CD4-positive, CD25-positive, alpha-beta regulatory T cell (primary cell): ENCODE measurements at regions not wholly inside any gene's neighbourhood (a gene's known extent, or its start where the extent isn't known, plus 50 kb on each side); places are given as distances from the start of the nearest gene placed in this dataset.

Source experiments
- ATAC-seq, 2 donors: fragments of 150-1000 bp; cut with Tn5 transposase; one replicate each; pipeline ENCODE4 v1.10.0; 2021; ENCODE audit warnings: low read depth in 2 of 2, moderate number of reproducible peaks in 2 of 2, moderate library complexity in 1 of 2
- DNase-seq, 3 donors: peaks; one replicate each; pipeline versions ENCODE4 v3.0.0 to v3.0.0-alpha.2; 2012 to 2022; ENCODE audit warnings: mixed read lengths in 1 of 3
- H3K27ac ChIP-seq: one replicate; pipeline ENCODE4 v1.7.0; 2013; ENCODE audit warnings: mild to moderate bottlenecking, low read length; ENCODE audit not compliant: insufficient read depth, poor library complexity, severe bottlenecking
- H3K27me3 ChIP-seq: one replicate; pipeline ENCODE4 v1.7.0; 2013; ENCODE audit warnings: low read length; ENCODE audit not compliant: control insufficient read depth, insufficient read depth
- H3K36me3 ChIP-seq: one replicate; pipeline ENCODE4 v1.7.0; 2013; ENCODE audit warnings: mild to moderate bottlenecking, low read length, moderate library complexity; ENCODE audit not compliant: control insufficient read depth, insufficient read depth
- H3K4me1 ChIP-seq: 2 replicates; pipeline ENCODE4 v1.7.0; 2013; ENCODE audit warnings: mild to moderate bottlenecking, low read length; ENCODE audit not compliant: insufficient read depth, control insufficient read depth, poor library complexity, severe bottlenecking
- H3K4me3 ChIP-seq: one replicate; pipeline ENCODE4 v1.7.0; 2013; ENCODE audit warnings: low read depth, mild to moderate bottlenecking, low read length, moderate library complexity
- H3K9me3 ChIP-seq, 2 experiments: 1 replicate in 1 of 2; 2 replicates in 1 of 2; pipeline ENCODE4 v1.7.0; 2013; ENCODE audit warnings: low read length in 2 of 2, mild to moderate bottlenecking in 1 of 2, moderate library complexity in 1 of 2; ENCODE audit not compliant: control insufficient read depth in 2 of 2
- H3K27ac Mint-ChIP-seq, 3 donors: one replicate each; pipeline ENCODE4 v1.8.0; 2020 to 2022; ENCODE audit warnings: mild to moderate bottlenecking in 3 of 3, mixed read lengths in 3 of 3, moderate library complexity in 2 of 3
- H3K27me3 Mint-ChIP-seq: one replicate; pipeline ENCODE4 v1.8.0; 2022; ENCODE audit warnings: mild to moderate bottlenecking, mixed read lengths
- H3K36me3 Mint-ChIP-seq: one replicate; pipeline ENCODE4 v1.8.0; 2020; ENCODE audit warnings: mixed read lengths
- H3K4me1 Mint-ChIP-seq, 4 donors: one replicate each; pipeline ENCODE4 v1.8.0; 2020 to 2022; ENCODE audit warnings: mixed read lengths in 4 of 4, mild to moderate bottlenecking in 1 of 4
- H3K4me3 Mint-ChIP-seq, 4 donors: one replicate each; pipeline ENCODE4 v1.8.0; 2020 to 2022; ENCODE audit warnings: mild to moderate bottlenecking in 4 of 4, mixed read lengths in 4 of 4, moderate library complexity in 3 of 4
- H3K9me3 Mint-ChIP-seq, 7 donors: one replicate each; pipeline ENCODE4 v1.8.0; 2020 to 2022; ENCODE audit warnings: mixed read lengths in 7 of 7, mild to moderate bottlenecking in 3 of 7, moderate library complexity in 2 of 7

DNA sequence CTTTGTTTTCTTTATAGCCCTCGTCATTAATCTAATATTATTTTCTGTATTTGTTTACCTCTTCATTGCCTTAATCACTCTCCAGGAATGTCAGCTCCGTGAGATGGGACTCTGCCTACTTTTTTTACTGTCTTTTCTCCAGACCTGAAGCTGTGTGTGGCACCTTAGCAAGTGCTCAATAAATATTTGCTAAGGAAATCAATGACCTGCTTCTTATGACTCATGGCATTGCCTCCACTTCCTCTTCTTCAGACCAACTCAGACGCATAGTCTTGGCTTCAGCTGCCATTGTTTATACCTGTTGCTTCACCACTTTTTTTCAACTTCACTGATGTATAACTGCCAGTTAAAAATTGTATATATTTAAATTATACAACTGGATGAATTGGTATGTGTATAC lies 218.5 kb upstream of the CMC1 start:
- Histone ChIP-seq H3K4me1 (no peaks in the 10 kb centered on the region), H3K36me3 (no peaks in the 10 kb centered on the region), H3K27ac (no peak overlapping the region), H3K9me3 (peaks cover 4 to 10% of the 10 kb centered on the region in 2 experiments), H3K27me3 (no peaks in the 10 kb centered on the region), H3K4me3 (no peak overlapping the region)
- Mint-ChIP-seq H3K27me3 (no peaks in the 10 kb centered on the region), H3K36me3 (no peaks in the 10 kb centered on the region), H3K4me3 (peak overlapping the region in 1 of 4 donors; percentile 52), H3K9me3 (peaks cover 0 to 22% (median 5%) of the 10 kb centered on the region in 7 donors), H3K27ac (no peak overlapping the region), H3K4me1 (no peaks in the 10 kb centered on the region)
- ATAC-seq, result no peak
- no peak for DNase-seq

DNA sequence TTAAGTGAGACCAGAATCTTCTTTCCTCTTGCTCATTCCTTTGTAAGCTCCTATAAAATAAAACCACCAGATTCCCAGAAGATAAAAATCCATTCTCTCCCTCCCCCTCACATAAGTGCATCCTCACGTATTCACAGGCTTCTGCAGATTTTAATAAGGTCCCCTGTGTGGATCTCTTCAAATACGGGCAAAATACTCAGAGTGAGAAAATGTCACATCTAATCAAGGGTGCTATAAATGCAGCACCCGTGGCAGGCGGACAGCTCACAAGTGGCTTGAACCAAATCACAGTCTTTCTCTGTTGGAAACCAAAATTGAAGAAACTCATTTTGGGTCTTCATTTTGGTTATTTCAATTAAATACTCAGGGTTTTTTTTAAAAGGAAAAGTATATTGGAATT lies 212.9 kb upstream of the CMC1 start:
- Mint-ChIP-seq H3K27me3 (no peaks in the 10 kb centered on the region), H3K36me3 (peaks cover 2% of the 10 kb centered on the region)

DNA sequence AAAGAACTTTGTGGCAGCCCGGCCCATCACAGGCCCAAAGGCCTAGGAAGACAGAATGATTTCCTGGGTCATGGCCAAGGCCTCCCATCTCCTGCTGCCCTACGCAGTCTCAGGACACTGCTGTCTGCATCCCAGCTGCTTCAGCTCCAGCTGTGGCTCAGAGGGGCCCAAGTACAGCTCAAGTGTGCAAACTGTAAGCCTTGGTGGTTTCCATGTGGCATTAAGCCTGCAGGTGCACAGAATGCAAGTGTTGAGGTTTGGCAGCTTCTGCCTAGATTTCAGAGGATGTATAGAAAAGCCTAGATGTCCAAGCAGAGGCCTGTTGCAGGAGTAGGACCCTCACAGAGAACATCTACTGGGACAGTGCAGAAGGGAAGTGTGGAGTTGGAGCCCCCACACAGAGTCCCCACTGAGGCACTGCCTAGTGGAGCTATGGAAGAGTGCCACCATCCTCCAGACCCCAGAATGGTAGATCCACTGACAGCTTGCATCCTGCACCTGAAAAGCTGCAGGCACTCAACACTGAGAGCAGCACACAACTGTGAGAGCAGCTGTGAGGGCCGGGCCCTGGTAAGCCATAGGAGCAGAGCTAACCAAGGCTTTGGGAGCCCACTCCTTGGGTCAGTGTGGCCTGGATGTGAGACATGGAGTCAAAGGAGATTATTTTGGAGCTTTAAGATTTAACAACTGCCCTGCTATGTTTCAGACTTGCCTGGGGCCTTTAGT lies 208.2 kb upstream of the CMC1 start:
- Histone ChIP-seq H3K27ac (no peak overlapping the region), H3K4me1 (no peaks in the 10 kb centered on the region), H3K36me3 (no peaks in the 10 kb centered on the region), H3K9me3 (no peaks in the 10 kb centered on the region), H3K27me3 (no peaks in the 10 kb centered on the region), H3K4me3 (no peak overlapping the region)
- H3K4me1 Mint-ChIP-seq, result no peaks in the 10 kb centered on the region
- H3K27me3 Mint-ChIP-seq, result no peaks in the 10 kb centered on the region
- DNase-seq (no peak), ATAC-seq (no peak)
- peaks cover 4 to 19% (median 7%) of the 10 kb centered on the region in 7 donors for H3K9me3 Mint-ChIP-seq
- H3K36me3 Mint-ChIP-seq, result peaks cover 4% of the 10 kb centered on the region
- H3K27ac Mint-ChIP-seq, result no peak overlapping the region
- H3K4me3 Mint-ChIP-seq, result no peak overlapping the region

More for the DNA sequence above, 212.9 kb upstream of the CMC1 start:
- DNase-seq, result no peak
- Histone ChIP-seq H3K27me3 (no peaks in the 10 kb centered on the region), H3K36me3 (no peaks in the 10 kb centered on the region), H3K9me3 (peaks cover 4 to 10% of the 10 kb centered on the region in 2 experiments), H3K27ac (no peak overlapping the region), H3K4me1 (no peaks in the 10 kb centered on the region), H3K4me3 (no peak overlapping the region)
- Mint-ChIP-seq H3K27ac (no peak overlapping the region), H3K4me3 (no peak overlapping the region), H3K4me1 (no peaks in the 10 kb centered on the region), H3K9me3 (peaks cover 4 to 29% (median 11%) of the 10 kb centered on the region in 7 donors)
- no peak for ATAC-seq

DNA sequence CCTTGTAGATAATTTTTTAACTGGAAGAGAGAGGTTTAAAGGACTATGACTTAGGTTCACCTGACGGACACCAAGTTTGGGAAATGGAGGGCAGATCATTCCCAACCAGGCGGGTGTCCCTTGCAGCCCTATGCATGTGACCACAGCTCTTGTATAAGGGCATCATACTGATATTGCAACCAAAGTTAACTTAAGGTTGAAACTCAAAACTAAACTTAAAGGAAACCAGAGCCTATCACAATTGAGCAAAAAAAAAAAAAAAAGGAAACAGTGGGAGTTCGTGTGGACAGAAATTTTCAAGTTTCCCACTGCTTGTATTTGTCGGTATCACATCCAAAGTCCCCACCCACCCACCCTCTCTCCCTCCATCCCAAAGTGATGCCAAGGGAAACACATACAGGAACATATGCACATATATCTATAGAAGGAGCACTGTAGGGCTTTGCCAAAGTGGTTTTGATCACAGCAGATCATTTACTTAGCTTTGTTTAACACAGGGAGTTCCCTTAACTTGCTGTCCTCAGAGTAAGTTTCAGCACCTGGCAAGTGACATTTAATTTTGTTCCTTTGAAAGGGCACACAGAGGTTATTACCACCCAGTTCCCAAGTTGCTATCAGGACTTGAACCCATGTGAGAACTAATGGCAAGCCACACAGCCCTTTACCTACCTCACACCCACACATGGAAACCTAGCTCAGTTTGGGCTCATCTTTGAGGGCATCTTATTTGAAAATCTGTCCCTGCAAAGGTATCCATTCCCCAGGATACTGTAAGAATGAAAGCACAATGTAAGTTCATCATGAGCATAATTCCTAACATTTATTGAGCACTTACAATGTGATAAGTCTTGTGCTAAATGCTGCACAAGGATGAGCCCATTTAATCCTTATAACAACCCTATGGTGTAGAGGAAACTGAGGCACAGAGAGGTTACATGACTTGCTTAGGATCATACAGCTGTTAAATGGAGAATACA lies 204.5 kb upstream of the CMC1 start:
- H3K36me3 ChIP-seq, result no peaks in the 10 kb centered on the region
- DNase-seq, result no peak
- no peak overlapping the region for H3K27ac ChIP-seq
- no peak for ATAC-seq
- Mint-ChIP-seq H3K4me1 (no peaks in the 10 kb centered on the region), H3K9me3 (peaks cover 0 to 17% (median 7%) of the 10 kb centered on the region in 7 donors), H3K27me3 (no peaks in the 10 kb centered on the region), H3K4me3 (no peak overlapping the region), H3K27ac (no peak overlapping the region), H3K36me3 (peaks cover 4% of the 10 kb centered on the region)
- no peak overlapping the region for H3K4me3 ChIP-seq
- H3K4me1 ChIP-seq, result no peaks in the 10 kb centered on the region
- no peaks in the 10 kb centered on the region for H3K27me3 ChIP-seq
- H3K9me3 ChIP-seq, result no peaks in the 10 kb centered on the region

DNA sequence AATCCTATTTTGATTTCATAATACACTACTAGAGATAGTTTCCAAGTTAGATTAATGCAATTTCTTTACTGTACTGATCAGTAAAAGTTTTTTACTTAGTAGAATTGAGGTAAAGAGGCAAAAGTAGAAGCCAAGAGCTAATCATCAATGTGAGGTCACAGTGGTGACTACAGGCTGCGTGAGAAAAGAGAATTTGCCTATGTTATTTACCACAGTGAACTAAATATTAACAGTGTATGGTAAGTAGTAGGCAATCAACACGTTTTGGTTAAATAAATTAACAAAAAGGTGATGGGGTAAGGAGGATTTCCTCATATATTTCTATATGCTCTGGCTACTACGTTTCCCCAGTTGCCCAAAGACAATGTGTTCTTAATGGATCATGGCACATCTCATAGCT lies 202.2 kb upstream of the CMC1 start:
- DNase-seq (no peak), ATAC-seq (no peak)
- Histone ChIP-seq H3K9me3 (no peaks in the 10 kb centered on the region), H3K27me3 (no peaks in the 10 kb centered on the region), H3K27ac (no peak overlapping the region), H3K4me1 (no peaks in the 10 kb centered on the region), H3K36me3 (no peaks in the 10 kb centered on the region), H3K4me3 (no peak overlapping the region)
- H3K27me3 Mint-ChIP-seq, result no peaks in the 10 kb centered on the region
- no peaks in the 10 kb centered on the region for H3K36me3 Mint-ChIP-seq
- H3K27ac Mint-ChIP-seq, result no peak overlapping the region
- H3K9me3 Mint-ChIP-seq, result peaks cover 0 to 4% (median 0%) of the 10 kb centered on the region in 7 donors
- no peaks in the 10 kb centered on the region for H3K4me1 Mint-ChIP-seq
- no peak overlapping the region for H3K4me3 Mint-ChIP-seq

DNA sequence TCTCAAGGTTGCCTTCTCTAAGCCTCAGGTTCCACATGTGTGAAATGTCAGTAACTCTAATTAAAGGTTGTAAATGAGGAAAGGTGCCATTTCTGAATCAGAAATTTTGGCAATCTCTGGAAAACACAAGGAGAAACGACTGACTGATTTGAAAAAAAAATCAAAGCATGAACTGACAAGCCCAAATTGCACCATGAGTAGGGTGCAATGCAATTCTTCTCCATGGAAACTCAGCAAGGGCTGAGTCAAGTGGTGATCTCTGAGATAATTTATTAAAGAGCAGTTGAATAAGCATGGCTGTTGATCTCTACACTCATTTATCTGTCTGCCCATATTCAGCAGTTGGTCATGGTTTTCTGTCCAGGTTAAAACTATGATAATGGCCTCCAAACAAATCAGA lies 201.6 kb upstream of the CMC1 start:
- no peaks in the 10 kb centered on the region for H3K27me3 ChIP-seq
- Mint-ChIP-seq H3K36me3 (no peaks in the 10 kb centered on the region), H3K4me3 (no peak overlapping the region), H3K27me3 (no peaks in the 10 kb centered on the region), H3K4me1 (no peaks in the 10 kb centered on the region), H3K9me3 (peaks cover 0 to 3% (median 0%) of the 10 kb centered on the region in 7 donors), H3K27ac (no peak overlapping the region)
- ATAC-seq (no peak), DNase-seq (no peak)
- no peak overlapping the region for H3K27ac ChIP-seq
- no peaks in the 10 kb centered on the region for H3K36me3 ChIP-seq
- H3K4me1 ChIP-seq, result no peaks in the 10 kb centered on the region
- H3K9me3 ChIP-seq, result no peaks in the 10 kb centered on the region
- H3K4me3 ChIP-seq, result no peak overlapping the region

DNA sequence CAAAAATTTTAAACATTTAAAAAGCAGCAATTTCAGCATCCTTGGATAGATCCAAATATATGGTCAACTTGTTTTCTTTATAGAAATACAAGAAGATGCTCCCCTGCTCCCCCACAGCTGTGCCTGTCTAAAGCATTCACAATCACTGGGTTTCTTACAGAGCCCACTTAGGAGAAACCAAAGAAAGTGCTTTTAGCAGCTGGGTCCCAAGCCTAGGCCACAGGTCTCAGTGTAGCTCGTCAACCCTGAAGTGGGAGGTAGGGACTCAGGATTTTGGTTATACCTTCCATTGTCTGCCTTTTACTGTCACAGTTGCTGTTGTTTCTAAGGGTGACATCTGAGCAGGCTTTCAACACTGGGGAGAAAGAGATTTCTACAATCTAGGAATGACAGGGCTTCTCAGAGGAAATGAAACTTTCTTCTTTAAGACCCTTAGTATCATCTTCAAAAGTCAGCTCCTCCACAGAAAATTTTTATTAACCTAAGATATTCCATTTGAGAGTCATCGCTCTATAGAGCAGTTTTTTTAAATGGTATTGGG lies 199.3 kb upstream of the CMC1 start:
- no peaks in the 10 kb centered on the region for H3K27me3 Mint-ChIP-seq
- H3K27ac ChIP-seq, result no peak overlapping the region
- no peak overlapping the region for H3K4me3 ChIP-seq
- no peak overlapping the region for H3K4me3 Mint-ChIP-seq
- H3K9me3 ChIP-seq, result no peaks in the 10 kb centered on the region
- H3K9me3 Mint-ChIP-seq, result peaks cover 0 to 3% (median 0%) of the 10 kb centered on the region in 7 donors
- H3K4me1 ChIP-seq, result no peaks in the 10 kb centered on the region
- ATAC-seq (no peak), DNase-seq (no peak)
- H3K27me3 ChIP-seq, result no peaks in the 10 kb centered on the region
- no peaks in the 10 kb centered on the region for H3K36me3 ChIP-seq
- H3K27ac Mint-ChIP-seq, result no peak overlapping the region
- H3K36me3 Mint-ChIP-seq, result no peaks in the 10 kb centered on the region
- H3K4me1 Mint-ChIP-seq, result no peaks in the 10 kb centered on the region
